Stomach (tissue), 8 donors: ENCODE measurements at regions not wholly inside any gene's neighbourhood (a gene's known extent, or its start where the extent isn't known, plus 50 kb on each side); places are given as distances from the start of the nearest gene placed in this dataset.
A peak's percentile ranks its signal among the peaks of the same experiment; 100 is the strongest.

Experiments used
- DNase-seq, 2 donors: peaks; one replicate each; pipeline versions ENCODE4 v3.0.0 to v3.0.0-alpha.2; 2013 to 2019
- H3K27ac ChIP-seq, 5 donors: fragments of 200-600 bp in 4 of 5; sonication (generic) in 4 of 5; one replicate each; pipeline ENCODE4 v1.5.1; 2013 to 2019; ENCODE audit warnings: mild to moderate bottlenecking in 1 of 5, moderate library complexity in 1 of 5
- H3K27me3 ChIP-seq, 3 donors: fragments of 200-600 bp; sonication (generic); one replicate each; pipeline ENCODE4 v1.5.1; 2017 to 2019; ENCODE audit warnings: mixed run types in 1 of 3
- H3K36me3 ChIP-seq, 4 donors: fragments of 200-600 bp; sonication (generic); 1 replicate in 3 of 4; 2 replicates in 1 of 4; pipeline ENCODE4 v1.5.1; 2016 to 2019
- H3K4me1 ChIP-seq, 4 donors: fragments of 200-600 bp; sonication (generic); one replicate each; pipeline ENCODE4 v1.5.1; 2016 to 2019
- H3K4me3 ChIP-seq, 4 donors: fragments of 200-600 bp; sonication (generic) in 3 of 4; one replicate each; pipeline ENCODE4 v1.5.1; 2016 to 2019; ENCODE audit warnings: mild to moderate bottlenecking in 1 of 4
- H3K9me3 ChIP-seq, 4 donors: fragments of 200-600 bp; sonication (generic); one replicate each; pipeline ENCODE4 v1.5.1; 2016 to 2019
- EP300 ChIP-seq: sonication (generic); formaldehyde crosslinking; IDR thresholded peaks from one replicate; pipeline ENCODE4 v1.6.1; 2017; ENCODE audit warnings: antibody characterized with exemption
- POLR2A ChIP-seq, 4 donors: fragments of 450-650 bp; IDR thresholded peaks; one replicate each; pipeline ENCODE4 v1.6.1; 2016; ENCODE audit warnings: antibody characterized with exemption in 4 of 4, control low read depth in 2 of 4, mild to moderate bottlenecking in 1 of 4, moderate library complexity in 1 of 4
- POLR2AphosphoS5 ChIP-seq, 3 donors: sonication (generic); formaldehyde crosslinking; IDR thresholded peaks; one replicate each; pipeline ENCODE4 v1.6.1; 2016; ENCODE audit warnings: antibody characterized with exemption in 3 of 3
- WGBS, 5 donors: extraction: QIAGEN DNeasy Blood & Tissue Kit in 3 of 5; methylation state at CpG; one replicate each; pipeline versions ENCODE4 v1.1.5 to v1.1.7; 2013 to 2018; 5-methylcytosine and 5-hydroxymethylcytosine counted together
- intact Hi-C: fragments of 100-400 bp; cut with DNase I; formaldehyde crosslinking; loops from one replicate; pipeline ENCODE4 v1.15.1; 2023; ENCODE audit warnings: low total_unique reads
- TF ChIP-seq, protein P1 (sequence below), 7 experiments: fragments of 450-650 bp in 4 of 7; fragments of 200-600 bp in 3 of 7; sonication (generic) in 3 of 7; IDR thresholded peaks; one replicate each; pipeline ENCODE4 v1.5.1; 2016 to 2019; ENCODE audit warnings: antibody characterized with exemption in 7 of 7, control low read depth in 2 of 7, mild to moderate bottlenecking in 1 of 7
- donor health status: healthy with polysubstance abuse.
- donor health status: Bipolar disorder and iron deficiency.
- donor health status: healthy.

DNA sequence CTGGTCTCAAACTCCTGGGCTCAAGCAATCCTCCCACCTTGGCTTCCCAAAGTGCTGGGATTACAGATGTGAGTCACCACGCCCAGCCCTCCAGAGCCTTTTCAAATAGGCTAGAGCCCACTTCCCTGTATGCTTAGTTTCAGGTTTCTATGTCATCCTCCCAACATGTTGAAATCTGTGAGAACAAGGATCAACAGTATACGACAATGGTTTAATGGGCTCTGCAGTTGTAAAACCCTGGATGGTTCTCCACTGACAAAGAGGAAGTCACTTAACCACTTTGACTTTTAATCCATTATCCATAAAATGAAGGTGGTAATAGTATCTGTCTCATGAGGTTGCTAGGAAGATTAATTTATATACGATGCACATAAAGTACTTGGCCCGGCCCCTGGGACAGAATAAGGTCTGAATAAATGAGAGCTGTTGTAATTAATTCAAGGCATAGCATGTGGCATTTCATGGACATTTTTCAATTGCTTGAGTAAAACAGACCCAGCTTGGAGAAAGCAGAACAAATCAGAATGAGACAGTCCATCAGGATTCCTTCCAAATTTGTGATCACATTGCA is 113.9 kb upstream of the ZNF648 start:
- whole genome bisulfite sequencing, 5 donors: 69 to 93% (median 80%) methylated on average over 4 of the region's 4 CpGs
- TF ChIP-seq, protein P1, sequence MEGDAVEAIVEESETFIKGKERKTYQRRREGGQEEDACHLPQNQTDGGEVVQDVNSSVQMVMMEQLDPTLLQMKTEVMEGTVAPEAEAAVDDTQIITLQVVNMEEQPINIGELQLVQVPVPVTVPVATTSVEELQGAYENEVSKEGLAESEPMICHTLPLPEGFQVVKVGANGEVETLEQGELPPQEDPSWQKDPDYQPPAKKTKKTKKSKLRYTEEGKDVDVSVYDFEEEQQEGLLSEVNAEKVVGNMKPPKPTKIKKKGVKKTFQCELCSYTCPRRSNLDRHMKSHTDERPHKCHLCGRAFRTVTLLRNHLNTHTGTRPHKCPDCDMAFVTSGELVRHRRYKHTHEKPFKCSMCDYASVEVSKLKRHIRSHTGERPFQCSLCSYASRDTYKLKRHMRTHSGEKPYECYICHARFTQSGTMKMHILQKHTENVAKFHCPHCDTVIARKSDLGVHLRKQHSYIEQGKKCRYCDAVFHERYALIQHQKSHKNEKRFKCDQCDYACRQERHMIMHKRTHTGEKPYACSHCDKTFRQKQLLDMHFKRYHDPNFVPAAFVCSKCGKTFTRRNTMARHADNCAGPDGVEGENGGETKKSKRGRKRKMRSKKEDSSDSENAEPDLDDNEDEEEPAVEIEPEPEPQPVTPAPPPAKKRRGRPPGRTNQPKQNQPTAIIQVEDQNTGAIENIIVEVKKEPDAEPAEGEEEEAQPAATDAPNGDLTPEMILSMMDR (IDR thresholded peaks at IDR 0.05): no peak
- TF ChIP-seq POLR2AphosphoS5 (IDR thresholded peaks at IDR 0.05): no peak
- TF ChIP-seq POLR2A (IDR thresholded peaks at IDR 0.05): no peak
- no peak for TF ChIP-seq EP300
- Histone ChIP-seq H3K9me3 (no peaks in the 10 kb centered on the region), H3K4me1 (peaks cover 11 to 33% (median 23%) of the 10 kb centered on the region in 4 donors), H3K36me3 (no peaks in the 10 kb centered on the region), H3K27me3 (no peaks in the 10 kb centered on the region), H3K27ac (peak overlapping the region in 3 of 5 donors; percentile 28 to 70 (median 61)), H3K4me3 (no peak overlapping the region)
- peak in 1 of 2 donors; percentile 52 for DNase-seq
- intact Hi-C loops: no loop called here

DNA sequence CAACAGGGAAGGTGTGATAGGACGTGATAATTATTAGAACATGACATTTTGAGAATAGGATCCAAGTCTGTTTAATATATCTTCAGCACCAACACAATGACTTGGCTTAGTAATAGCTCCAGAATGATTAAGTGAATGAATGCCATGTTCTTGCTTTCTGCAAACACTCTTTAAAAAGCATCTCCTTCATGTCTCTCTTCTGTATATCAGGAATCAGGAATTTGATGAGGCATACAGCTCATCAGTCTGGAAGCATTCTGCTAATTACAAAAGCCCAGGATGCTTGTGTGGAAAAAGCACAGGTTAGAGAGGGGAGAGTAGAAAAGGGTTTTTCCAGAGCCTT is 113.0 kb upstream of the ZNF648 start:
- H3K27me3 ChIP-seq: no peaks in the 10 kb centered on the region
- no peaks in the 10 kb centered on the region for H3K9me3 ChIP-seq
- 35 to 76% (median 68%) methylated on average over 1 of the region's 1 CpG for WGBS, 5 donors
- no peak overlapping the region for H3K4me3 ChIP-seq
- TF ChIP-seq POLR2A (IDR thresholded peaks at IDR 0.05) (no peak), POLR2AphosphoS5 (IDR thresholded peaks at IDR 0.05) (no peak), EP300 (no peak)
- TF ChIP-seq, protein P1 (IDR thresholded peaks at IDR 0.05): no peak
- H3K4me1 ChIP-seq: peaks cover 11 to 42% (median 26%) of the 10 kb centered on the region in 4 donors
- intact Hi-C loops: no loop called here
- no peaks in the 10 kb centered on the region for H3K36me3 ChIP-seq
- DNase-seq: no peak
- peak overlapping the region; percentile 26 to 83 (median 70) for H3K27ac ChIP-seq

DNA sequence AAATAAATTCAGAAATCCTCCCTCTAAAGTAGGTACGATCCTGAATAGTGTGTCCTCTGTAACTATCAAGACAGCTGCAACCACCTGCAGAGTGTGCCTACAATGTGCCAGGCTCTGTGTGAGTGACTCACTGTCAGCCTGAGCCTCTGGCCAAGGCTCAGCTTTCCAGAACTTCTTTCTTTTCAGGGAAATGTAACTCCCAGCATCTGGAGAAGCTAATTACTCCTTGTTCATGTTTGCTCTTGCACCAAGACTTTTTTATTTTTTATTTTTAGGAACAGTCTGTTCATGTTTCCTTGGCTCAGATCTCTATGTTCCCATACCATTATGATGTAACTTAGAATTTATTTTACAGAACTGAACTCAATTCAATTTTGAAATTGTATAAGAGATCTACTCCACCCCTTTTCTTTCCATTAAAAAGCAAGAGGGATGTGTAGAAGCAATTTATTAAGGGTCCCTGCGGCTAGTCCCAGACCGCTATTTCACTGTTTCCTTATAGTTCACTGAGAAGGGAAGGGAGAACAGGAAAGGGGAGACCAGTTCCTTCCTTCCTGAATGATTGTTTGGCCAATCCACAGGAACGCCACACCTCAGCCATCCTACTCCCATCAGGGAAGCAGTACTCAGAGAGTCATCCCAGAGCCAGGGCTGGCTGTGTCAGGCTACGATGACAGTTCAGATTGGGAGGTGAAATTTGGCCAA is 112.4 kb upstream of the ZNF648 start:
- H3K27me3 ChIP-seq: no peaks in the 10 kb centered on the region
- H3K4me3 ChIP-seq: no peak overlapping the region
- 71 to 88% (median 80%) methylated on average over 5 of the region's 5 CpGs for WGBS, 5 donors
- peak overlapping the region; percentile 64 to 83 (median 74) for H3K27ac ChIP-seq
- peak; percentile 37 to 48 for DNase-seq
- intact Hi-C loops: no loop called here
- TF ChIP-seq POLR2AphosphoS5 (IDR thresholded peaks at IDR 0.05): peak; percentile 47 to 74 (median 67)
- no peak for TF ChIP-seq POLR2A (IDR thresholded peaks at IDR 0.05)
- TF ChIP-seq EP300: no peak
- no peaks in the 10 kb centered on the region for H3K36me3 ChIP-seq
- H3K4me1 ChIP-seq: peaks cover 11 to 46% (median 27%) of the 10 kb centered on the region in 4 donors
- no peaks in the 10 kb centered on the region for H3K9me3 ChIP-seq

DNA sequence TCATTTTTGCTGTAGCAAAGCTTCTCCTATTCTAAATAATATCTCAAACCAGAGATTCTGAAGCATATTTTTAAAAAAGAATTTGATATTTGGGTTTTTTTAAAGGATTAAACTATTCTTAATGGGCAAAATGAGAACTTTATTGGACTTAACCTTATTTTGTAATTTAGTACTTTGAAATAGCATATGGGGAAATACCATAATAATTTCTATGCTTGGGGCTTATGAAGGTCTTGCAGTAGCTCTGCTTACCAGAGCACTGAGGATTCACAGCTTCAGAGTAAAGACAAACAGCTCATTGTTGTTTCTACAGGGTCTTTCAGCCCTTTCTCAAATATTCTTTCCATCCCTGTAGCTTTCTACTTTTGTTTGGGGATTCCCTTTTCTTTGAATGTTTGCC is 111.2 kb upstream of the ZNF648 start:
- DNase-seq: no peak
- Histone ChIP-seq H3K4me3 (no peak overlapping the region), H3K4me1 (peaks cover 11 to 46% (median 27%) of the 10 kb centered on the region in 4 donors), H3K9me3 (no peaks in the 10 kb centered on the region), H3K27ac (peak overlapping the region in 1 of 5 donors; percentile 83), H3K27me3 (no peaks in the 10 kb centered on the region), H3K36me3 (no peaks in the 10 kb centered on the region)
- intact Hi-C loops: no loop called here
- TF ChIP-seq EP300 (no peak), POLR2AphosphoS5 (IDR thresholded peaks at IDR 0.05) (no peak), POLR2A (IDR thresholded peaks at IDR 0.05) (no peak)
- TF ChIP-seq, protein P1 (IDR thresholded peaks at IDR 0.05): no peak
